C4-2B (cell line): ENCODE measurements at regions not wholly inside any gene's neighbourhood (a gene's known extent, or its start where the extent isn't known, plus 50 kb on each side); places are given as distances from the start of the nearest gene placed in this dataset.

Experiments used
- CTCF ChIP-seq: fragments of 450-650 bp; conservative IDR thresholded peaks from 2 replicates; pipeline ENCODE4 v1.5.1; 2017; ENCODE audit warnings: mild to moderate bottlenecking
- ZFX ChIP-seq: fragments of 450-650 bp; IDR thresholded peaks from 2 replicates; pipeline ENCODE4 v1.6.1; 2017

- TF ChIP-seq CTCF (no peak), ZFX (no peak)
Measured at GRCh38 chr5:3302228-3302627, 293.4 kb upstream of the IRX1 start.
